Natural killer cell (primary cell): ENCODE measurements at regions not wholly inside any gene's neighbourhood (a gene's known extent, or its start where the extent isn't known, plus 50 kb on each side); places are given as distances from the start of the nearest gene placed in this dataset.
"Not testable (repeated sequence)": the region's sequence is repeated elsewhere in the genome, so short reads cannot be mapped to it uniquely, and the experiment has no call there.

ENCODE experiments used
- ATAC-seq, 3 donors: fragments of 150-1000 bp in 2 of 3; fragments of 200-7000 bp in 1 of 3; cut with Tn5 transposase; 1 replicate in 1 of 3; 2 replicates in 2 of 3; pipeline ENCODE4 v1.10.0; 2021; ENCODE audit warnings: mild to moderate bottlenecking in 2 of 3, moderate library complexity in 2 of 3
- DNase-seq, 2 donors: peaks; one replicate each; pipeline versions ENCODE4 v3.0.0 to v3.0.0-alpha.2; 2013 to 2021; ENCODE audit warnings: mixed read lengths in 1 of 2
- H3K27ac ChIP-seq: one replicate; pipeline ENCODE4 v1.5.1; 2013; ENCODE audit warnings: mild to moderate bottlenecking, low read length
- H3K27me3 ChIP-seq: one replicate; pipeline ENCODE4 v1.6.1; 2013; ENCODE audit warnings: low read length; ENCODE audit not compliant: control insufficient read depth, insufficient read depth
- H3K36me3 ChIP-seq: one replicate; pipeline ENCODE4 v1.6.1; 2013; ENCODE audit warnings: low read length; ENCODE audit not compliant: control insufficient read depth, insufficient read depth
- H3K4me1 ChIP-seq: one replicate; pipeline ENCODE4 v1.6.1; 2013; ENCODE audit warnings: low read length; ENCODE audit not compliant: control insufficient read depth, insufficient read depth
- H3K4me3 ChIP-seq: one replicate; pipeline ENCODE4 v1.5.1; 2013; ENCODE audit warnings: low read length
- H3K9me3 ChIP-seq: one replicate; pipeline ENCODE4 v1.6.1; 2013; ENCODE audit warnings: low read length; ENCODE audit not compliant: control insufficient read depth, insufficient read depth
- H3K27ac Mint-ChIP-seq, 2 donors: one replicate each; pipeline ENCODE4 v1.8.0; 2022; ENCODE audit warnings: mild to moderate bottlenecking in 2 of 2, mixed read lengths in 2 of 2, moderate library complexity in 1 of 2
- H3K27me3 Mint-ChIP-seq, 2 donors: one replicate each; pipeline ENCODE4 v1.8.0; 2022; ENCODE audit warnings: low read depth in 2 of 2, mixed read lengths in 2 of 2
- H3K36me3 Mint-ChIP-seq: one replicate; pipeline ENCODE4 v1.8.0; 2022; ENCODE audit warnings: mixed read lengths
- H3K4me1 Mint-ChIP-seq, 2 donors: one replicate each; pipeline ENCODE4 v1.8.0; 2022; ENCODE audit warnings: mixed read lengths in 2 of 2
- H3K4me3 Mint-ChIP-seq: one replicate; pipeline ENCODE4 v1.8.0; 2022; ENCODE audit warnings: mild to moderate bottlenecking, moderate library complexity, mixed read lengths
- H3K9me3 Mint-ChIP-seq, 2 donors: one replicate each; pipeline ENCODE4 v1.8.0; 2022; ENCODE audit warnings: mixed read lengths in 2 of 2
- CTCF ChIP-seq: fragments of 200-600 bp; IDR thresholded peaks from one replicate; pipeline ENCODE4 v1.8.0; 2022; ENCODE audit warnings: antibody characterized with exemption
- WGBS: methylation state at CpG from one replicate; pipeline ENCODE4 v1.1.7; 2013; ENCODE audit warnings: missing lambda C conversion rate; ENCODE audit not compliant: insufficient coverage; 5-methylcytosine and 5-hydroxymethylcytosine counted together
- intact Hi-C: fragments of 100-400 bp; cut with micrococcal nuclease; formaldehyde crosslinking; loops from one replicate; pipeline ENCODE4 v1.14.2; 2022

- H3K4me3 Mint-ChIP-seq, H3K4me1 ChIP-seq, H3K9me3 Mint-ChIP-seq, H3K36me3 Mint-ChIP-seq, H3K27ac ChIP-seq, H3K27me3 ChIP-seq, H3K36me3 ChIP-seq, H3K4me1 Mint-ChIP-seq, H3K27ac Mint-ChIP-seq, H3K9me3 ChIP-seq, H3K27me3 Mint-ChIP-seq, ATAC-seq, intact Hi-C loops, H3K4me3 ChIP-seq, DNase-seq: not testable (repeated sequence)
- WGBS: no CpG with 5 or more reads among the region's 2 CpGs
Measured at GRCh38 chr2:187610450-187610849, 56.2 kb upstream of the TFPI start.

- intact Hi-C loops: no loop called here
- Histone ChIP-seq H3K27ac (no peak overlapping the region), H3K4me3 (no peak overlapping the region), H3K36me3 (no peaks in the 10 kb centered on the region), H3K4me1 (no peaks in the 10 kb centered on the region), H3K9me3 (no peaks in the 10 kb centered on the region), H3K27me3 (no peaks in the 10 kb centered on the region)
- Mint-ChIP-seq H3K4me1 (no peaks in the 10 kb centered on the region), H3K27me3 (no peaks in the 10 kb centered on the region), H3K4me3 (no peak overlapping the region), H3K9me3 (peaks cover 0 to 2% of the 10 kb centered on the region in 2 donors), H3K36me3 (no peaks in the 10 kb centered on the region), H3K27ac (no peak overlapping the region)
- WGBS: 94% methylated on average over 1 of the region's 1 CpG
- no peak for TF ChIP-seq CTCF
- no peak for DNase-seq
- ATAC-seq: no peak
Measured at GRCh38 chr2:187612857-187613256, 58.6 kb upstream of the TFPI start.

GRCh38 chr2:187614756-187615155 lies 60.5 kb upstream of the TFPI start:
- WGBS: no CpG with 5 or more reads among the region's 2 CpGs
- Histone ChIP-seq H3K4me3 (no peak overlapping the region), H3K27ac (no peak overlapping the region), H3K4me1 (no peaks in the 10 kb centered on the region), H3K27me3 (no peaks in the 10 kb centered on the region), H3K9me3 (no peaks in the 10 kb centered on the region), H3K36me3 (no peaks in the 10 kb centered on the region)
- H3K27me3 Mint-ChIP-seq: no peaks in the 10 kb centered on the region
- intact Hi-C loops: no loop called here
- DNase-seq: no peak
- H3K36me3 Mint-ChIP-seq: no peaks in the 10 kb centered on the region
- ATAC-seq: no peak
- H3K9me3 Mint-ChIP-seq: peaks cover 2 to 7% of the 10 kb centered on the region in 2 donors
- no peak overlapping the region for H3K4me3 Mint-ChIP-seq
- H3K4me1 Mint-ChIP-seq: no peaks in the 10 kb centered on the region
- no peak overlapping the region for H3K27ac Mint-ChIP-seq
- TF ChIP-seq CTCF: no peak

- TF ChIP-seq CTCF: no peak
- 81% methylated on average over 3 of the region's 4 CpGs for WGBS
- Histone ChIP-seq H3K27me3 (no peaks in the 10 kb centered on the region), H3K4me3 (no peak overlapping the region), H3K9me3 (no peaks in the 10 kb centered on the region), H3K36me3 (no peaks in the 10 kb centered on the region), H3K27ac (no peak overlapping the region), H3K4me1 (no peaks in the 10 kb centered on the region)
- Mint-ChIP-seq H3K27ac (no peak overlapping the region), H3K4me1 (no peaks in the 10 kb centered on the region), H3K27me3 (no peaks in the 10 kb centered on the region), H3K36me3 (no peaks in the 10 kb centered on the region), H3K9me3 (peaks cover 2 to 9% of the 10 kb centered on the region in 2 donors), H3K4me3 (no peak overlapping the region)
- ATAC-seq (no peak), DNase-seq (no peak)
- intact Hi-C loops: no loop called here
Measured at GRCh38 chr2:187615364-187615763, 61.1 kb upstream of the TFPI start.
